ENCODE measurements at regions not wholly inside any gene's neighbourhood (a gene's known extent, or its start where the extent isn't known, plus 50 kb on each side); places are given as distances from the start of the nearest gene placed in this dataset.

DNA sequence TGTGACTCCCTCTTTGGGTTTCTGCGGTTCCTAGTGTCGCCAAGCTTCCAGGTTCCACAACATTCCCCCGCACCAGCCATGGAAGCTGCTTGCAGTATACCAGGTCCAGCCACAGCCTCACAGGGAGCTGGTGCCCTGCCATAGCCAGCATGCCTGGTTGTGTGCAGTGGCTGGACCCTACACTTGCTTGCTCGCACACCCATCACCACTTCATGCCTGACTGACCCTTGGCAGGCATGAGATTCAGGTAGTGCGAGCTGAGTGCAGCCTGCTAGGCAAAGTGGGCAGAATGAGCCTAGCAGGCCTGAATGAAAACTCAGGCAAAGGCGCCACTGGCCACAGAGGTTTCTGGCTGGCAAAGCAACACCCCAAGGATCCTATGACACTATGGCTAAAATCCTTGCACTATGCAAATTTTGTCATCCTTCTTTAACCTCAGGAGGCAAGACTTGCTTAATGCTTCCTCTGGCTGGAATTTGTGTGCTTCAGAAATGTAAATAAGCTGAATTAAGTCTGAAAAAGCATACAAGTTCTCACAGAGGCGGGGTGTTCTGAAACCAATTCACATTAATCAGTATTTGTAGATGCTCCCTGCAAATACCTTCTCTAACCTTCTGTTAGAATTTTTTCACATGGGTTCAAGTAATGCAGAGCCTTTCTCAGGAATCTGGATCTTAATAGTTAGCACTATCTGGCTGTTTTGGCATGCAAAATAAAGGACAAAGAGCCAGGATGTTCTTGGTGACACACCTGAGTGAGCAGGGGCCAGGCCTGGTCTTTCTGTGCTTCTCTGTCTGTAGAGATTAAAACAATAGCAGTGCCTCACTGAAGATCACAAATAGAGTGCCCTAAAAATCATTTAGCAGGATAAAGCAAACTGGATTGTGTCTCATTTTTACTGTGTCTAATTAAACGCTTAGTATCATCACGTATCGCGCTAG lies 256.9 kb downstream of the GPATCH2 start:
- no peak for DNase-seq (ENCODE audit: low spot score)

DNA sequence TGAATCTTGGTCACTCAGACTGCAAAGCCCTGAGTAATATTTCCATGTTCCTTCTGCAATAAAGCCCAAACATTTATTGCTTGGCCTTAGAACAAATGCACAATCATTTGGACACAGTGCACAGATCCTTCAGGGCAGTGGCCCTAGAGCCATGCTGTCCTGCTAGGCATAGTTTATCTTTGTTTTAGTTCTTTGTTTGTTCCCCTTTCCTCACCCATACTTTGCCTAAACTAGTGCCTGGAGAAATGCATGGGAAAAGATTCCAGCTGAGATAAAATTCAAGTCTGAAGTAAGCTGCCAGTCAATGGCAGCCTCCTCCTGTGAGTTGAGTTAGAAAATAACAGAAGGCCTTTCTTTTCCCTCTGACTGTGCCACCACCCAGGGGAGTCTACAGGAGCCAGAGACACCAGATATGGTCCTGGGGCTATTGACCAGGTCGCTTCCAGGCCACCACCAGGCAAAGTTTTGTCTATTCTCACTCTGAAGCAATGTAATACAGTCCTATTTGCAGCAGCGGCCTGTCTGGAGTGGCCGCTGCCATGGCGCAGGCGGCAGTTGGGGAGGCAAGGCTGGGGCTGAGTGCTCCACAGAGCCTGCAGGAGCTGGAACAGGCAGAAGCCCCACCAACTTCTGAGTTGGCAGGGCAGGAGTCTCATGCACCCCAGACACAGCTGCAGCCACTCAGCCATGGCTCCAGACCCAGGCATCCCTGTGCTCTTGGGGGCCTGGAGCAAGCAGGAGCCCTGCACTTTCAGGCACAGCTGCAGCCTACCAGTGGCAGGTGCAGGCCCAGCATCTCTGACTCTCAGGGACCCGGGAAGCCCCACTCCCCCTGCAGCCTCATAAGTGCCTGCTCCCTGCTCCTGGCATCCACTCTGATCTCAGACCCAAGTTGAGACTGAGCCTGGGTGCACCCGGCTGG lies 258.6 kb downstream of the GPATCH2 start:
- DNase-seq (ENCODE audit: low spot score) = no peak

DNA sequence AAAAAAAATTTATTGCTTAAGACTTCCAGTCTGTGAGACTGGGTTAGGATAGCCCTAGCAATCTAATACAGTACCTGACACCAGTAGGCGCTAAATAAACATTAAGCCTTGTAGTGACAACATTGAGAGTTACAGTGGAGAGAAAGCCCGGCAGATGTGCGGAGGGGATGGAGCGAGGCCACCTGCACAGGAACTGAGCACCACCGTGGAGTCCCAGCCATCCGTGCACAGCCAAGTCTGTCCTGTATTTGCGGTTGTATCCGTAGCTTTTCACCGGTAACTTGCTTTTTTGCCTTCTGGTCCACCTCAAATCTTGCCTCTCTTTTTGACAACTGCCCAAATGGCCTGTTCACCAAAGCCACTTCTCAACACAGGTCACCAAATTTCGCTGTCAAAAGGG lies 260.1 kb downstream of the GPATCH2 start:
- no peak for DNase-seq (ENCODE audit: low spot score)

DNA sequence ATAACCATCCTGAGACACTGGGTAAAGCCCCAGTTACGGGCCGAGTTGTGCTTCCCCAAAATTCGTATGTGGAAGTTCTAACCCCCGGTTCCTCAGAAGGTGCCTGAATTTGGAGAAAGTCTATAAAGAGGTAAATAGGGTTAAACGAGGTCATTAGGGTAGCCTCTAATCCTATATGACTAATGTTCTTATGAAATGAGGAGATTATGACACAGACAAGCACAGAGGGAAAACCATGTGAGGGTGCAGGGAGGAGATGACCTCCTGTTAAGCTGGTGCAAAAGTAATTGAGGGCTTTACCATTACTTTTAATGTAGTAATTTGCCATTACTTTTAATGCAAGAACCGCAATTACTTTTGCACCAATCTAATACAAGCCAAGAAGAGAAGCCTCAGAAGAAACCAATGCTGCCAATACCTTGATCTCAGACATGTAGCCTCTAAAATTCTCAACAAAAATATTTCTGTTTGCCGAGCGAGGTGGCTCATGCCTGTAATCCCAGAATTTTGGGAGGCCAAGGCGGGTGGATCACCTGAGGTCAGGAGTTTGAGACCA lies 260.8 kb downstream of the GPATCH2 start:
- no peak for DNase-seq (ENCODE audit: low spot score)

DNA sequence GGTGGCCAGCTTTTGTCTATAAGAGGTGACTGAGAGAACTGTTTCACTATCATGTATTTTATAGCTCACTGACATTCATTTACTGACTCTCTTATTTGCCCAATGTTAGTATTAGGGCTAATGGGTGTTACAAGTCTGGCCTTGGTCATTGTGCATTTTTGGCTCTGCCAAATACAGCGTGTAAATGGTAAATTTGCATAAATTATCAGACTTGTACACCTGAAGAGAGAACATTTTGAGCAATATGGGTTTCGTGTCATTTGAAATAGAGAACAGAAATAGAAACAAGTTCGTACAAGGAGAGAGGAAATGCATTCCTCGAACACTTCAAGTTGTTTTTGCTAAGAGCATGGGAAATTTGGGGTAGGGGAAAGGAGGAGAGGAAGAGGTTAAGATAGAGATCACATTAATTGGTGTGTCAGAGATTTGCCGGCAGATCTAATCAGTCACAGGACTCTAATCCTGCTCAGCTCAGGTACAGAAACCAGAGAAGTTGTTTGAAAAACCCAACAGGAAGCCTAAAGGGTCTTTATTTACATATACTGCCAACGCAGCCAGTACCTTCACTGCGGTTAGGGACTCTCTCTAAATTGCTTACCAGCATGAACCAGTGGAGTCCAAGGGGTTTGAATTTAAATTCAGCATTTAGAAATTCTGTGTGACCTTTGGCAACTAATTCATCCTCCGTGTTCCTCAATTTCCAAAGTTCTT lies 261.5 kb downstream of the GPATCH2 start:
- no peak for DNase-seq (ENCODE audit: low spot score)

DNA sequence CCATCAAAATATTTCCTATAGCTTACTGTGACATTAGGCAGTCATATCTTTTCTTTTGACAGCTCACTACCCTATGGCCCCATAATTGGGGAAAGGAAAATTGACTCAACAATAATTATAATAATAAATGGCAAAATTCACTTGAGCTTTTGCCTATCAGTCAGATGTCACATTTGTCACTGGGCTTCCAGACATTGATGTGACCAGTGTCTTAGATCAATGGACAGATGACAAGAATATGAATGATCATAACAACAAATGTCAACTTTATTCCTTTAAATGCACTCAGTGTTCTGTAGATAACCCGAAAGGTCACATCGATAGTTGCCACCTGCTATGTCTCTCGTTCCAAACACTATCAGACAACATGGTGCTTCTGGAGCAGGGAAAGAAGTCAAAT lies 266.7 kb downstream of the GPATCH2 start:
- no peak for DNase-seq (ENCODE audit: low spot score)

DNA sequence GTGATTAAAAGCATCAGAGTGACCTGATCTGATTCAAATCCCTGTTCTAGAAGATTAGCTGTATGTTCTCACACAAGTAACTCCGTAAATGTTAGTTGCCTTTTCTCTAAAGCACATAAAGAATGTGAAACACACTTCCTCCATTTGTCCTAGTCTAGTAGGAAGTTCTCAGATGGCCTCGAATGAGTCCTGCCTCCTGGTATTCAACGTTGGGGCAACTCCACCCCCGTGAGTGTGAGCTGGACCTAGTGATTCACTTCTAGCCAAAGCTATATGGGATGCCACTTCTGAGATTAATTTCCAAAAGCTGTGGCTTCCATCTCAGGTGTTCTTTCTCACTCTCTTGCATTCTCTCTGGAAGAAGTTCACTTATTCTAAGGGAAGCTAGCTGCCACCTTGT lies 267.6 kb downstream of the GPATCH2 start:
- DNase-seq (ENCODE audit: low spot score) = no peak

DNA sequence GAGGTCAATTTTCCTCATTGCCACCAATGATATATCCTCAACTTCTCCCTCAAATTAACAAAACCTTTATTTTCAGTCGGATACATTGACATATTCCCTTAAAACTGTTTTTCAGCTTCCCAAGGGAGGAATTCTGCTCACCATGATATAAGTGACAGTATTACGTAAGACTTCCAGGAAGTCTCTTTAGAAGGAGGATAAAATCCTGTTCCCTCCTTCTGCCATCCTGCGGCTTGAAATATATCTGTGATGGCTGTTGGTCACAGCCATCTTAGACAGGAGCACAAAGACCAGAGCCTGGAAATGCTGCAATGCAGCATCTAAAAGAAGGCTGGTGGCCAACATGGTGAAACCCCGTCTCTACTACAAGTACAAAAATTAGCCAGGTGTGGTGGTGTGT lies 270.4 kb downstream of the GPATCH2 start:
- DNase-seq (ENCODE audit: low spot score) = no peak

DNA sequence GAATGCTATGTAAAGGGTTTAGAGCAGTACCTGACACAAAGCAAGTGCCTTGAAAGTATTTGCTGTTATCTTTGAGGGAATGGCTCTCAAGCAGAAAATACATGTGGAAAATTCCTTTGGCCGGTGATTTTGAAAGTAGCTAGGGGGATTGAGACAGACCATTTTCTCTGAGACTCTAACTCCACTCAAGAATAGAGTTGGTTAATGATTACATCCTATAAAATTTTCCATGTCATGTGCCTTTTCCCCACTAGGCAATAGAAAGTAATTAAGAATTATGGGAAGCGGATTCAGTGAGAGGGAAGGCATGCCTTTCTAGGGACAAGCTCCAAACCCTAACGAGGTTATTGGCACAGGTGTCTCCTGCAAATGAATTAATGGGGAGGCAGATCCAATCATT lies 276.0 kb downstream of the GPATCH2 start:
- DNase-seq (ENCODE audit: low spot score) = no peak

DNA sequence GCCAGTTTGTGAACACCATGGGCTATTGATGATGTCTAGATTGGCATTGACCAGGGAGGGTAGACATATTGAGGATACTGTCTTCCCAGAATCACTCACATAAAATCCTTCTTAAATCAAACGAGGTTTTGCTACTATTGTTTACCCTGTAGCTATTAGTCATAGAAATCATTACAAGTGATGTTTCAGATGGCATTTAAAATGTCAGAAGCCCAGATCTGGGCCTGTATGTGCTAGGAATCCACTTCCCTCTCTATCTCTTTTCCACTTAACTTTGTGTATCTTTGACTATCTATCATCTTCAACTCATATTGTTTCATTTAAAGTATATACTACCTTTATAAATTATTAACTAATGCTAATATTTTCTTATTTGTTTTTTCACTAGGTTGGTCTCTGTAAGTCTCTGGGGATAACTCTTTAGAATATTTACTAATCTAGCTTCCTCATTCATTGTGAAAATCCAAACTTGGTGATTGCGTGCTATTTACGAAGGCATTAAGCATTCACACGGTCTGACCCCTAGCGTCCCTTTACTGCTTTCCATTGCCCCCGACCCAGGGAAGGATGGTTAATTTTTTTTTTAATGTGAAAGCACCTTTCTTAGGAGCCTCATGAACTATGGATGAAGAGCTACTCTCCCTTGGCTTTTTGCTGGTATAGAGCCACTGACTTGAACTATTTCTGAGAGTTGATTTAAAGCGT lies 281.8 kb downstream of the GPATCH2 start:
- no peak for DNase-seq (ENCODE audit: low spot score)

DNA sequence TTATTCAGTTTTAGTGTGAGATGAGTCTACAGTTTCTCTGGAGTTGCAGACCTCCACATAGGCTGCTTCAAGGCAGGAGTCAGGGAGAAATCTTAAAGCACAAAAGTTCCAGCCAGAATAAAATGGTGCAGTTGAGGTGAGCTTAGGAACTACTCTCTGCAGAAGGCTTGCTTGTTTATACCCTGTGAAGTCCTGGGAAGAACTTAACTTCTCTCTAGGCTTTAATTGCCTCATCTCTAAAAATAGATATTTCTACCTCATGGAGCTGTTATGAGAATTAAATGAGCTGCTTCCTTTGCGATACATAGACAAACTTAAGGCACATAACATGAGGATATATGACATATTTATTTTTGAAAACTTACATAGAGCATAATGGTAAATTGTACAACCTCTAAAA lies 286.2 kb downstream of the GPATCH2 start:
- no peak for DNase-seq (ENCODE audit: low spot score)

DNA sequence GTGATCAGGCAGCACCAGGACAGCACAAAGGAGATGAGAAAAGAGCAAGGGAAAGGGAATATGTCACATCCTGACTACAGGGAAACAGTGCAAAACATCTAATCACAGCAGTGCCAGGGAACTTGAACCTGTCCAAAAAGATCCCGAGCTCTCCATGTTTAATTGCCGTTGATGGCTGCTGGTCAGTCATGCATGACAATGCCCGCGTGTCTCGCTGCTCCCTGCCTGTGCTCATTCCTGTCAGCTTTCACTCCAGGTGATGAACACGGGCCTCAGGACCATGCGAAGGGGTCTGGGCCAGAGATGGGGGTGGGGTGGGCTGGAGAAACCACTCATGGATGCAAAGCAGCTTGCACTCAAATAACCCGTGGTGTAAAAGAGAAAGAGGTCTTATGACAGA lies 287.0 kb downstream of the GPATCH2 start:
- no peak for DNase-seq (ENCODE audit: low spot score)

DNA sequence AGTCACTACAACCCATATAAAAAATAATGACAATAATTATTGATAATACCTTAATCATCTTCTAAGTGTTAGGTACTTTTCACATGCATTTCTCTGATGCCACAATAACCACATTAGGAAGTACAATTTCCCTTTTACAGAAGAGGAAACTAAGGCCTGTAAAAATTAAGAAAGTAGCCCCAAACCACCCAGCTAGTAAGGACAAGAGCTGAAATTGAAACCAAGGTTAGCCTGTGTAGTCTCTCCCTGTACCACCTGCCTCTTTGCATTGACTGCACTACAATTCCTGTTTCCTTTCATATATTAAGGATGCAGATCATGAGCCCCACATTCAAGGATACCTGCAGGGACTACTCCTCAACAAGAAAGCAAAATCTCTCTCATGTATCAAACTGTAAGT lies 288.8 kb downstream of the GPATCH2 start:
- DNase-seq (ENCODE audit: low spot score) = no peak

DNA sequence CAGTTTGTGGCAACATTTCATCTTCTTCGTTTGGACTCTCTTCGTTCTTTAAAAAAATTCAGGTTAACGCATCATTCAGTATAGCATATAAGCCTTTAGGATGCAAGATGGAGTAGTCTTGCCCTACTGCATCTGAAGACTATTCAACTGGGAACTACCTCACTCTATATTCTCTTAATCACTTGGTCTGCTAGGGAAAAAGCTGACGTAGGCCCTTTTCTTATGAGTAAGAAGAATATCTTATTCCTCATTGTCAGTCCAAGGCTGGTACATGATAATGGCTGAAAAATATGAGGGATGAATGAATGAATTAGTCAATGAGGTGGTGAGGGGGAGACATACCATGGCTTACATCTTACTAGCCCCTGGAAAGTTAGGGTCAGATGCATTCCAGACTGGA lies 294.2 kb downstream of the GPATCH2 start:
- no peak for DNase-seq (ENCODE audit: low spot score)

DNA sequence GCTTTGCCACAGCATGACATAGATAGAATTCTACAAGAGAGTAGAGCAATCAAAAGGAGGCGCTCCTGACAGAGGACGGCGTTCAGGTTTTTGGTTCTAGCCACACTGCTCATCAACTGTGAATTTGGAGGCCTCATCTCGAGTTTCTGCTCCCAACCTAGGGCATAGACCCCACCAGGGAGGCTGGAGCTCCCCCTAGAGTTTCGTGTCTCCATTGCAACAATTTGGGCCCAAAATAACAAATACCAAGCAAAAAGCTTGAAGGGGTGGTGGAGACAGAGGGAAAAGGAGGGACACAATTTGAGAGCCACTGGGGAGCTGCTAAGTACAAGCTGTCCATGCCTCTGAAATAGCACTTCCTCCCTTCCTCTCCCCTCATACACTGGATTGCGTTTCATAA lies 297.0 kb downstream of the GPATCH2 start:
- DNase-seq (ENCODE audit: low spot score) = peak; percentile 38

DNA sequence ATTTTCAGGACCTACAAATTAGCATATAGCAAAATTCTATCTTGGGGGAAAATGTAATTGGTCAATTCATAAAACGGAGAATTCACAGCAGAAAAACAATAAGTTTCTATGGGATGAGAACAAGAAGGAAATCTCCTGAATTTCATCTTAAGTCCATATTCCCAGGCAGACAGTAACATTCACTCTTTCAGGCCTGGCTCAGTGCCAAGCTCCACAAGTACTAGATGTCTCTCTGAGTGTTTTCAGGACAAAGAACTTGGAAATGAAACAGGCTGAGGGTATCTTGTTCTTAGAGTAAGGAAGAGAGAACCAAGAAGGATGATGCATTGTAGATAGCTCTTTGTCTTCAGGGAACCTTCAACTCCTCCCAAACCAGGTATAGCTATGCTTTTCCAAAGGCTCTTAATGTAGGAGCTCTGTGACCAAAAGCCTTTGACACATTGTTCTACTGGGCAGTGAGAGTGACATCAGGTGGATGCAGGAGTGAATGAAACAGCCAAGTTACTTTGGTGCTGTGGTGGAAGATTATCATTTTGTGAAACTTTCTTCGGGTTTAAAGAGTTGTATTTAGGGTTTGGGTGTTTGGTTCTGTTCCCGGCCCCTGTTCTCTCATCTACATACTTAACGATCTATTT lies 298.3 kb downstream of the GPATCH2 start:
- DNase-seq (ENCODE audit: low spot score) = no peak

DNA sequence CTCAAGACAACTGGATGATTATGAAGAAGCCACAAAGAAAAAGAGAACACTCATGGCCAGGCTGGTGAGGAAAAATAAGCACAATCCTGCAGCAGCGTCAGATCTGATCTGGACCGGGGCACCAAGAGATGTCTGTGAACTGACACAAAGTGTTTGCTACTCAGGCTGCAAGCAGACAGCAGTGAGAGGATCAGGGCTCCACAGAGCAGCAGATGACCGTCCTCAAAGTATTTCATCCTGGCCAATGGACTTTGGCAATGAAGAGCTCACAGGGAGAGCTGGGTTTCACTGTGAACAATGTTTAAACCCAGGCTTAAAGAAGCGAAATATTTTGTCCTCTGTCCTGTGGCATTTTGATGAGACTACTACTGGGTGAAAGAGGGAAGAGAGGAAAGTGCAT lies 299.2 kb downstream of the GPATCH2 start:
- DNase-seq (ENCODE audit: low spot score) = no peak

DNA sequence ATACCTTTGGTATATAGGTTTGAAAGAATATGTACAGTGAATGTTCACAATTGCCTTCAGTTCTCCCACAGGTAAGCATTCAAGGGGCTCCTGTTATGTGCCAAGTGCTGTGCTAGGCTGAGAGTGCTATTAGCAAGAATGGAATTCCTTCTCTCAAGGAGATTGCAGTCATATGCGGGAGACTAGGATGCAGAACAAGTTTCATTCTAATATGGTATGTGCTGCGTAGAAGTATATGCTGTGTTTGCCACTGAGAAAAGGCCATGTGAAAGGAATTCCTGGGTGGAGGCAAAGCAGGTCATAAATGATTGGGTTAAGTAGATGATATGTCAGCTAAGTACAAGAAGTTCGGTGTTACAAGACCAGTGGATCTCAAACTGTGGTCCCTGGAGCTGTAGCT lies 303.0 kb downstream of the GPATCH2 start:
- no peak for DNase-seq (ENCODE audit: low spot score)

DNA sequence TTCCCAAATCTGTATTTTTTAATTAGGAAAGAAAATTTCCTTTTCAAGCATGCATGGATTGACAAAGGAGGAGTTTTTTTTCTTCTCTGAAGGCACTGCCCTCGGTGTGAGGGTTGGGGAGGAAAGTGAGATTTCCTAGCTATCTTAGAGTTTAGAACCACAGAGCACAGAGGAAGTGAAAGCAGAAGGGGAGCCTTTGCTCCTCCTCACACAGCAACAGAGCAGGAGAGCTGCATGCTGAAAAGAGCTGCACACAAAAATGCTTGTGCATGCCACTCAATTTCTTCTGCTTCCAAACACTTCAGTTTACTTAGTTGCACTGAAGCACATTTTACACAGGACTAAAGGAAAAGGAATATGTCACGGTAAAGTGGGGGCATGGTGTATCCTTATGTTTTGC lies 308.1 kb downstream of the GPATCH2 start:
- no peak for DNase-seq (ENCODE audit: low spot score)

DNA sequence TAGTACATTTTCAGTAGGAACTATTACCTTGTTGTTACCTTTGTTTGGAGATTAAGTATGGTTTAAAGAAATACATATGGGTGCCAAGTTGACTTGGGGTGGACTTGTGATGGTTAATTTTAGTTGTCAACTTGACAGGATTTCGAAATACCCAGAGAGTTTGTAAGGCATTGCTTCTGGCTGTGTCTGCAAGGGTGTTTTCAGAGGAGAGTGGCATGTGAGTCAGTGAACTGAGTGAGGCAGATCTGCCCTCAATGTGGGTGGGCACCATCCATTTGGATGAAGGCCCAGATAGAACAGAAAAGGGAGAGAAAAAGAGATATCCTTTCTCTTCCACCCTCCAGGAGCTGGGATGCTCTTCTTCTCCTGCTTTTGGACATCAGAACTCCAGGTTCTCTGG lies 315.5 kb downstream of the GPATCH2 start:
- DNase-seq (ENCODE audit: low spot score) = no peak

DNA sequence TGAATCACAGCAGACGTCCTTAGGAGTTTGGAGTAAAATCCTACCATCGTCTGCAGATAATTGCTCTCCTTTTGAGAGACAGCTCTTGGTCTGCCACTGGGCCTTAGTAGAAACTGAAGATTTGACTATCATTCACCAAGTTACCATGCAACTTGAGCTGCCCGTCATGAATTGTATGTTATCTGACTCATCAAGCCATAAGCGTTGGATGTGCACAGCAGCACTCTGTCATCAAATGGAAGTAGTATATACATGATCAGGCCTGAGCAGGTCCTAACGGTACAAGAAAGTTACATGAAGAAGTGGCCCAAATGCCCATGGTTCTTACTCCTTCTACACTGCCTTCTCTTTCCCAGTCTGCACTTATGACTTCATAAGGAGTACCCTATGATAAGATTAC lies 317.8 kb downstream of the GPATCH2 start:
- DNase-seq (ENCODE audit: low spot score) = no peak
